T-helper 2 cell treated with Interferon-gamma antibody and Interleukin-4, amounts not matched to agents 5 μg/mL and 100 μg/mL, for 36 hours (primary cell): ENCODE measurements at regions not wholly inside any gene's neighbourhood (a gene's known extent, or its start where the extent isn't known, plus 50 kb on each side); places are given as distances from the start of the nearest gene placed in this dataset.
"Not testable (repeated sequence)": the region's sequence is repeated elsewhere in the genome, so short reads cannot be mapped to it uniquely, and the experiment has no call there.

Experiments used
- DNase-seq: peaks from one replicate; pipeline ENCODE4 v3.0.0; 2021; ENCODE audit warnings: low spot score
- H3K27ac Mint-ChIP-seq: one replicate; pipeline ENCODE4 v1.8.0; 2021; ENCODE audit warnings: mild to moderate bottlenecking, mixed read lengths
- H3K27me3 Mint-ChIP-seq: one replicate; pipeline ENCODE4 v1.8.0; 2021; ENCODE audit warnings: low read depth, mixed read lengths
- H3K36me3 Mint-ChIP-seq: one replicate; pipeline ENCODE4 v1.8.0; 2021; ENCODE audit warnings: low read depth, mixed read lengths
- H3K4me1 Mint-ChIP-seq: one replicate; pipeline ENCODE4 v1.8.0; 2021; ENCODE audit warnings: low read depth, mixed read lengths
- H3K4me3 Mint-ChIP-seq: one replicate; pipeline ENCODE4 v1.8.0; 2022; ENCODE audit warnings: mild to moderate bottlenecking, moderate library complexity, mixed read lengths
- H3K9me3 Mint-ChIP-seq: one replicate; pipeline ENCODE4 v1.8.0; 2021; ENCODE audit warnings: mixed read lengths

GRCh38 chr3:118538187-118538586, 496.5 kb downstream of the IGSF11 start:
- H3K9me3 Mint-ChIP-seq: no peaks in the 10 kb centered on the region
- no peaks in the 10 kb centered on the region for H3K27me3 Mint-ChIP-seq
- no peak overlapping the region for H3K27ac Mint-ChIP-seq
- DNase-seq: no peak
- H3K4me1 Mint-ChIP-seq: no peaks in the 10 kb centered on the region
- H3K4me3 Mint-ChIP-seq: no peak overlapping the region
- H3K36me3 Mint-ChIP-seq: no peaks in the 10 kb centered on the region

GRCh38 chr3:118539820-118540447, 494.7 kb downstream of the IGSF11 start:
- H3K4me1 Mint-ChIP-seq, DNase-seq, H3K27me3 Mint-ChIP-seq, H3K36me3 Mint-ChIP-seq, H3K27ac Mint-ChIP-seq, H3K9me3 Mint-ChIP-seq, H3K4me3 Mint-ChIP-seq: not testable (repeated sequence)

GRCh38 chr3:118540448-118540821, 494.2 kb downstream of the IGSF11 start:
- H3K27me3 Mint-ChIP-seq, H3K4me3 Mint-ChIP-seq, H3K36me3 Mint-ChIP-seq, DNase-seq, H3K9me3 Mint-ChIP-seq, H3K4me1 Mint-ChIP-seq, H3K27ac Mint-ChIP-seq: not testable (repeated sequence)

GRCh38 chr3:118540826-118541225, 493.8 kb downstream of the IGSF11 start:
- Mint-ChIP-seq H3K4me1 (no peaks in the 10 kb centered on the region), H3K36me3 (no peaks in the 10 kb centered on the region), H3K4me3 (no peak overlapping the region), H3K27me3 (no peaks in the 10 kb centered on the region), H3K9me3 (no peaks in the 10 kb centered on the region), H3K27ac (no peak overlapping the region)
- DNase-seq: no peak

- no peaks in the 10 kb centered on the region for H3K9me3 Mint-ChIP-seq
- DNase-seq: no peak
- no peaks in the 10 kb centered on the region for H3K27me3 Mint-ChIP-seq
- H3K36me3 Mint-ChIP-seq: no peaks in the 10 kb centered on the region
- no peak overlapping the region for H3K27ac Mint-ChIP-seq
- H3K4me1 Mint-ChIP-seq: no peaks in the 10 kb centered on the region
- H3K4me3 Mint-ChIP-seq: no peak overlapping the region
Measured at GRCh38 chr3:118541796-118542195, 492.9 kb downstream of the IGSF11 start.

- Mint-ChIP-seq H3K27ac (no peak overlapping the region), H3K27me3 (no peaks in the 10 kb centered on the region), H3K9me3 (no peaks in the 10 kb centered on the region), H3K36me3 (no peaks in the 10 kb centered on the region), H3K4me3 (no peak overlapping the region), H3K4me1 (no peaks in the 10 kb centered on the region)
- no peak for DNase-seq
Measured at GRCh38 chr3:118543832-118544231, 490.8 kb downstream of the IGSF11 start.

GRCh38 chr3:118544458-118544857, 490.2 kb downstream of the IGSF11 start:
- Mint-ChIP-seq H3K27me3 (no peaks in the 10 kb centered on the region), H3K9me3 (no peaks in the 10 kb centered on the region)

GRCh38 chr3:118548434-118548833, 486.2 kb downstream of the IGSF11 start:
- no peaks in the 10 kb centered on the region for H3K36me3 Mint-ChIP-seq
- H3K9me3 Mint-ChIP-seq: no peaks in the 10 kb centered on the region
- no peak overlapping the region for H3K27ac Mint-ChIP-seq
- H3K4me3 Mint-ChIP-seq: no peak overlapping the region
- H3K4me1 Mint-ChIP-seq: no peaks in the 10 kb centered on the region
- no peaks in the 10 kb centered on the region for H3K27me3 Mint-ChIP-seq
- DNase-seq: no peak

More at GRCh38 chr3:118544458-118544857, 490.2 kb downstream of the IGSF11 start:
- H3K27ac Mint-ChIP-seq: no peak overlapping the region
- H3K4me3 Mint-ChIP-seq: no peak overlapping the region
- H3K4me1 Mint-ChIP-seq: no peaks in the 10 kb centered on the region
- no peak for DNase-seq
- no peaks in the 10 kb centered on the region for H3K36me3 Mint-ChIP-seq

- DNase-seq: no peak
- Mint-ChIP-seq H3K4me3 (no peak overlapping the region), H3K4me1 (no peaks in the 10 kb centered on the region), H3K27me3 (no peaks in the 10 kb centered on the region), H3K27ac (no peak overlapping the region), H3K9me3 (no peaks in the 10 kb centered on the region), H3K36me3 (no peaks in the 10 kb centered on the region)
Measured at GRCh38 chr3:118550122-118550521, 484.5 kb downstream of the IGSF11 start.

GRCh38 chr3:118550556-118550955, 484.1 kb downstream of the IGSF11 start:
- Mint-ChIP-seq H3K27me3 (no peaks in the 10 kb centered on the region), H3K27ac (no peak overlapping the region)

GRCh38 chr3:118554148-118554838, 480.4 kb downstream of the IGSF11 start:
- Mint-ChIP-seq H3K4me3 (no peak overlapping the region), H3K9me3 (no peaks in the 10 kb centered on the region), H3K27me3 (no peaks in the 10 kb centered on the region), H3K27ac (no peak overlapping the region), H3K36me3 (no peaks in the 10 kb centered on the region), H3K4me1 (no peaks in the 10 kb centered on the region)
- DNase-seq: no peak

More at GRCh38 chr3:118550556-118550955, 484.1 kb downstream of the IGSF11 start:
- DNase-seq: no peak
- Mint-ChIP-seq H3K4me3 (no peak overlapping the region), H3K36me3 (no peaks in the 10 kb centered on the region), H3K9me3 (no peaks in the 10 kb centered on the region), H3K4me1 (no peaks in the 10 kb centered on the region)

- no peaks in the 10 kb centered on the region for H3K36me3 Mint-ChIP-seq
- DNase-seq: no peak
- no peak overlapping the region for H3K4me3 Mint-ChIP-seq
- no peaks in the 10 kb centered on the region for H3K4me1 Mint-ChIP-seq
- no peaks in the 10 kb centered on the region for H3K27me3 Mint-ChIP-seq
- no peaks in the 10 kb centered on the region for H3K9me3 Mint-ChIP-seq
- no peak overlapping the region for H3K27ac Mint-ChIP-seq
Measured at GRCh38 chr3:118556983-118557382, 477.7 kb downstream of the IGSF11 start.

GRCh38 chr3:118557513-118557912, 477.1 kb downstream of the IGSF11 start:
- Mint-ChIP-seq H3K27me3 (no peaks in the 10 kb centered on the region), H3K27ac (no peak overlapping the region), H3K4me1 (no peaks in the 10 kb centered on the region), H3K9me3 (no peaks in the 10 kb centered on the region), H3K36me3 (no peaks in the 10 kb centered on the region), H3K4me3 (no peak overlapping the region)
- no peak for DNase-seq

- H3K27me3 Mint-ChIP-seq: no peaks in the 10 kb centered on the region
- H3K36me3 Mint-ChIP-seq: no peaks in the 10 kb centered on the region
- no peak for DNase-seq
- H3K27ac Mint-ChIP-seq: no peak overlapping the region
- no peaks in the 10 kb centered on the region for H3K4me1 Mint-ChIP-seq
- no peaks in the 10 kb centered on the region for H3K9me3 Mint-ChIP-seq
- no peak overlapping the region for H3K4me3 Mint-ChIP-seq
Measured at GRCh38 chr3:118559286-118559685, 475.4 kb downstream of the IGSF11 start.

- H3K27me3 Mint-ChIP-seq: no peaks in the 10 kb centered on the region
Measured at GRCh38 chr3:118564800-118565199, 469.8 kb downstream of the IGSF11 start.

More at GRCh38 chr3:118564800-118565199, 469.8 kb downstream of the IGSF11 start:
- Mint-ChIP-seq H3K4me1 (no peaks in the 10 kb centered on the region), H3K9me3 (peaks cover 18% of the 10 kb centered on the region), H3K27ac (no peak overlapping the region), H3K4me3 (no peak overlapping the region), H3K36me3 (no peaks in the 10 kb centered on the region)
- no peak for DNase-seq
